ENCODE measurements at regions not wholly inside any gene's neighbourhood (a gene's known extent, or its start where the extent isn't known, plus 50 kb on each side); places are given as distances from the start of the nearest gene placed in this dataset.

- DNase-seq: no peak
Measured at GRCh38 chr1:81032374-81032773, 768.4 kb upstream of the ADGRL2 start.

GRCh38 chr1:81030441-81030840 is 770.3 kb upstream of the ADGRL2 start:
- no peak for DNase-seq

- no peak for DNase-seq
Measured at GRCh38 chr1:81029266-81029665, 771.5 kb upstream of the ADGRL2 start.

- no peak for DNase-seq
Measured at GRCh38 chr1:81023187-81023724, 777.5 kb upstream of the ADGRL2 start.

- DNase-seq: no peak
Measured at GRCh38 chr1:81021134-81021533, 779.6 kb upstream of the ADGRL2 start.

- no peak for DNase-seq
Measured at GRCh38 chr1:81020506-81020905, 780.2 kb upstream of the ADGRL2 start.

- no peak for DNase-seq
Measured at GRCh38 chr1:81010126-81010525, 790.6 kb upstream of the ADGRL2 start.

GRCh38 chr1:81008293-81008692 is 792.4 kb upstream of the ADGRL2 start:
- no peak for DNase-seq

GRCh38 chr1:81007024-81007423 is 793.7 kb upstream of the ADGRL2 start:
- no peak for DNase-seq

GRCh38 chr1:81006502-81006901 is 794.2 kb upstream of the ADGRL2 start:
- no peak for DNase-seq

GRCh38 chr1:81004011-81004410 is 796.7 kb upstream of the ADGRL2 start:
- no peak for DNase-seq

- DNase-seq: no peak
Measured at GRCh38 chr1:80994934-80995333, 805.8 kb upstream of the ADGRL2 start.

GRCh38 chr1:80994038-80994437 is 806.7 kb upstream of the ADGRL2 start:
- no peak for DNase-seq

- DNase-seq: no peak
Measured at GRCh38 chr1:80993154-80993980, 807.4 kb upstream of the ADGRL2 start.

GRCh38 chr1:80989455-80989854 is 811.3 kb upstream of the ADGRL2 start:
- DNase-seq: no peak

- no peak for DNase-seq
Measured at GRCh38 chr1:80988926-80989325, 811.8 kb upstream of the ADGRL2 start.

GRCh38 chr1:80987824-80988223 is 812.9 kb upstream of the ADGRL2 start:
- no peak for DNase-seq

- DNase-seq: no peak
Measured at GRCh38 chr1:80987106-80987505, 813.6 kb upstream of the ADGRL2 start.

GRCh38 chr1:80982831-80983230 is 817.9 kb upstream of the ADGRL2 start:
- DNase-seq: no peak

GRCh38 chr1:80973101-80973500 is 827.6 kb upstream of the ADGRL2 start:
- no peak for DNase-seq

- DNase-seq: no peak
Measured at GRCh38 chr1:80966266-80966665, 834.5 kb upstream of the ADGRL2 start.

- DNase-seq: no peak
Measured at GRCh38 chr1:80962564-80962963, 838.2 kb upstream of the ADGRL2 start.

- no peak for DNase-seq
Measured at GRCh38 chr1:80961464-80962190, 839.1 kb upstream of the ADGRL2 start.

- DNase-seq: no peak
Measured at GRCh38 chr1:80933346-80933745, 867.4 kb upstream of the ADGRL2 start.

Measured in hematopoietic multipotent progenitor cell treated with erythropoietin and hydrocortisone succinate and interleukin-3 and kit ligand, for 6 days (in vitro differentiated cells).